ENCODE measurements at regions not wholly inside any gene's neighbourhood (a gene's known extent, or its start where the extent isn't known, plus 50 kb on each side); places are given as distances from the start of the nearest gene placed in this dataset.

DNA sequence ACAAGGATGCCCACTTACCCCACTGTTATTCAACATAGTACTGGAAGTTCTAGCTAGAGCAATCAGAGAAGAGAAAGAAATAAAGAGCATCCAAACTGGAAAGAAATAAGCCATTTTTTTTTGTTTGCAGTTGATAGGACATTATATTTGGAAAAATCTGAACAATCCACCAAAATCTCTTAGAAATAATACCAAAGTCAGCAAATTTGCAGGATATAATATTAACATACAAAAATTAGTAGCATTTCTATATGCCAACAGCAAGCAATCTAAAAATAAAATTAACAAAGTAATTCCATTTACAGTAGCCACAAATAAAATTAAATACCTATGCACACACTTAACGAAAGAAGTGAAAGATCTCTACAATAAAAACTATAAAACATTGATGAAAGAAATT, 599.3 kb downstream of the CDH9 start:
- TF ChIP-seq FOS (IDR thresholded peaks at IDR 0.05; ENCODE audit: borderline replicate concordance, insufficient read depth, low read length) (no peak), MYC (IDR thresholded peaks at IDR 0.05; ENCODE audit: low read depth, low read length) (no peak), GATA2 (IDR thresholded peaks at IDR 0.05; ENCODE audit: insufficient read depth, insufficient read length, low read depth, low read length) (no peak), JUN (IDR thresholded peaks at IDR 0.05; ENCODE audit: borderline replicate concordance, insufficient read depth, insufficient read length, low read depth) (no peak), POLR2AphosphoS5 (IDR thresholded peaks at IDR 0.05; ENCODE audit: insufficient read depth, low read depth, low read length) (no peak), POLR2A (IDR thresholded peaks at IDR 0.05; ENCODE audit: low read depth, low read length) (no peak), EZH2 (IDR thresholded peaks at IDR 0.05; ENCODE audit: borderline replicate concordance, low read depth, low read length, severe bottlenecking) (no peak)
- TF ChIP-seq, protein P1, sequence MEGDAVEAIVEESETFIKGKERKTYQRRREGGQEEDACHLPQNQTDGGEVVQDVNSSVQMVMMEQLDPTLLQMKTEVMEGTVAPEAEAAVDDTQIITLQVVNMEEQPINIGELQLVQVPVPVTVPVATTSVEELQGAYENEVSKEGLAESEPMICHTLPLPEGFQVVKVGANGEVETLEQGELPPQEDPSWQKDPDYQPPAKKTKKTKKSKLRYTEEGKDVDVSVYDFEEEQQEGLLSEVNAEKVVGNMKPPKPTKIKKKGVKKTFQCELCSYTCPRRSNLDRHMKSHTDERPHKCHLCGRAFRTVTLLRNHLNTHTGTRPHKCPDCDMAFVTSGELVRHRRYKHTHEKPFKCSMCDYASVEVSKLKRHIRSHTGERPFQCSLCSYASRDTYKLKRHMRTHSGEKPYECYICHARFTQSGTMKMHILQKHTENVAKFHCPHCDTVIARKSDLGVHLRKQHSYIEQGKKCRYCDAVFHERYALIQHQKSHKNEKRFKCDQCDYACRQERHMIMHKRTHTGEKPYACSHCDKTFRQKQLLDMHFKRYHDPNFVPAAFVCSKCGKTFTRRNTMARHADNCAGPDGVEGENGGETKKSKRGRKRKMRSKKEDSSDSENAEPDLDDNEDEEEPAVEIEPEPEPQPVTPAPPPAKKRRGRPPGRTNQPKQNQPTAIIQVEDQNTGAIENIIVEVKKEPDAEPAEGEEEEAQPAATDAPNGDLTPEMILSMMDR (IDR thresholded peaks at IDR 0.05; ENCODE audit: extremely low read depth in 1 of 2, insufficient read depth in 1 of 2, low read depth in 1 of 2, low read length in 2 of 2): no peak
- TF ChIP-seq, protein P2, sequence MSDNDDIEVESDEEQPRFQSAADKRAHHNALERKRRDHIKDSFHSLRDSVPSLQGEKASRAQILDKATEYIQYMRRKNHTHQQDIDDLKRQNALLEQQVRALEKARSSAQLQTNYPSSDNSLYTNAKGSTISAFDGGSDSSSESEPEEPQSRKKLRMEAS (IDR thresholded peaks at IDR 0.05; ENCODE audit: insufficient read depth, insufficient read length): no peak
- Histone ChIP-seq H2AFZ (ENCODE audit: low read depth, low read length) (no peak overlapping the region), H3K4me1 (ENCODE audit: control insufficient read depth, extremely low read depth, insufficient read depth, low read length) (no peaks in the 10 kb centered on the region), H3K79me2 (ENCODE audit: control insufficient read depth, insufficient read depth, low read length) (no peaks in the 10 kb centered on the region), H3K4me3 (replicated peaks in 1 of 3; ENCODE audit: insufficient read depth in 1 of 3, low read depth in 1 of 3, low read length in 3 of 3) (no peak overlapping the region), H3K9me3 (replicated peaks; ENCODE audit: control insufficient read depth, insufficient read depth, low read length) (no peaks in the 10 kb centered on the region), H3K9ac (replicated peaks; ENCODE audit: extremely low read depth, insufficient read depth, low read length) (no peak overlapping the region), H4K20me1 (replicated peaks; ENCODE audit: control insufficient read depth, extremely low read depth, insufficient read depth, low read length) (no peaks in the 10 kb centered on the region), H3K9me1 (replicated peaks; ENCODE audit: control insufficient read depth, extremely low read depth, insufficient read depth, low read length) (no peaks in the 10 kb centered on the region), H3K27me3 (ENCODE audit: control insufficient read depth in 2 of 2, insufficient read depth in 2 of 2, low read length in 2 of 2) (no peaks in the 10 kb centered on the region), H3K27ac (ENCODE audit: insufficient read depth, low read depth, low read length) (no peak overlapping the region), H3K4me2 (ENCODE audit: insufficient read depth, low read length) (no peak overlapping the region), H3K36me3 (ENCODE audit: control insufficient read depth in 2 of 2, extremely low read depth in 1 of 2, insufficient read depth in 2 of 2, low read length in 2 of 2) (no peaks in the 10 kb centered on the region)
- DNase-seq (ENCODE audit: low read depth, low spot score) (no peak), FAIRE-seq (no peak)
- dilution Hi-C loops (cut with MboI; ENCODE audit: extremely low pct_ligation_motif_present, low sequenced_read_pairs) (no loop called here), intact Hi-C loops (cut with micrococcal nuclease) (no loop called here)
- ChIA-PET POLR2A (no interaction called here), CTCF (no interaction called here)
- BruUV-seq (replicated peaks): no TSS peak
